MCF 10A (cell line): ENCODE measurements at regions not wholly inside any gene's neighbourhood (a gene's known extent, or its start where the extent isn't known, plus 50 kb on each side); places are given as distances from the start of the nearest gene placed in this dataset.
"Not testable (repeated sequence)": the region's sequence is repeated elsewhere in the genome, so short reads cannot be mapped to it uniquely, and the experiment has no call there.

ENCODE experiments used
- BruUV-seq: library from RNA; stranded (reverse); fragments of 400-500 nt; replicated peaks from 2 replicates; lab custom pipeline; 2021; lab: Mats Ljungman, UMichigan
- CTCF ChIA-PET: fragments of 300-600 bp; sonication (Branson Sonifier 250); formaldehyde crosslinking; extraction: SDS; loops from one replicate; lab custom pipeline; 2021; ENCODE audit warnings: antibody characterized with exemption, inconsistent platforms; lab: Yijun Ruan, JAX
- POLR2A ChIA-PET: fragments of 300-600, 350-650 bp; sonication (Branson Sonifier 250); formaldehyde crosslinking; extraction: SDS; loops from one replicate; lab custom pipeline; 2020; ENCODE audit warnings: antibody characterized with exemption, inconsistent platforms; lab: Yijun Ruan, JAX
- DNase-seq: peaks from one replicate; pipeline ENCODE4 v3.0.0-alpha.2; 2018; ENCODE audit not compliant: unreplicated experiment
- H3K27ac Mint-ChIP-seq: one replicate; pipeline ENCODE4 v1.8.0; 2022; ENCODE audit warnings: mild to moderate bottlenecking, low read depth, mixed read lengths; ENCODE audit not compliant: unreplicated experiment
- H3K27me3 Mint-ChIP-seq: one replicate; pipeline ENCODE4 v1.8.0; 2022; ENCODE audit warnings: mixed read lengths; ENCODE audit not compliant: insufficient read depth, unreplicated experiment
- H3K36me3 Mint-ChIP-seq: one replicate; pipeline ENCODE4 v1.8.0; 2022; ENCODE audit warnings: mild to moderate bottlenecking, moderate library complexity, mixed read lengths; ENCODE audit not compliant: insufficient read depth, unreplicated experiment
- H3K4me1 Mint-ChIP-seq: one replicate; pipeline ENCODE4 v1.8.0; 2022; ENCODE audit warnings: mixed read lengths; ENCODE audit not compliant: insufficient read depth, unreplicated experiment
- H3K4me3 Mint-ChIP-seq: one replicate; pipeline ENCODE4 v1.8.0; 2022; ENCODE audit warnings: mild to moderate bottlenecking, moderate library complexity, mixed read lengths; ENCODE audit not compliant: unreplicated experiment
- H3K9me3 Mint-ChIP-seq: one replicate; pipeline ENCODE4 v1.8.0; 2022; ENCODE audit warnings: mixed read lengths; ENCODE audit not compliant: unreplicated experiment
- intact Hi-C: fragments of 100-400 bp; cut with micrococcal nuclease; formaldehyde crosslinking; loops from 2 replicates; pipeline ENCODE4 v1.14.1; 2022
- TF ChIP-seq, protein P1 (sequence below): fragments of 200-600 bp; IDR thresholded peaks from one replicate; pipeline ENCODE4 v1.8.0; 2022; ENCODE audit warnings: antibody characterized with exemption, mild to moderate bottlenecking; ENCODE audit not compliant: unreplicated experiment

- Mint-ChIP-seq H3K4me3 (no peak overlapping the region), H3K27me3 (no peaks in the 10 kb centered on the region), H3K4me1 (peaks cover 7% of the 10 kb centered on the region), H3K27ac (no peak overlapping the region), H3K9me3 (peaks cover 11% of the 10 kb centered on the region), H3K36me3 (peaks cover 10% of the 10 kb centered on the region)
- intact Hi-C loops, result no loop called here
- ChIA-PET CTCF (interaction anchor here (0.7 kb wide), 1 partner anchor 207 kb away, joined by 3 read pairs; no protein-coding TSS in a partner anchor), POLR2A (interaction anchor here (1.4 kb wide), 1 partner anchor 8 kb away, joined by 4 read pairs; no protein-coding TSS in a partner anchor)
- TF ChIP-seq, protein P1, sequence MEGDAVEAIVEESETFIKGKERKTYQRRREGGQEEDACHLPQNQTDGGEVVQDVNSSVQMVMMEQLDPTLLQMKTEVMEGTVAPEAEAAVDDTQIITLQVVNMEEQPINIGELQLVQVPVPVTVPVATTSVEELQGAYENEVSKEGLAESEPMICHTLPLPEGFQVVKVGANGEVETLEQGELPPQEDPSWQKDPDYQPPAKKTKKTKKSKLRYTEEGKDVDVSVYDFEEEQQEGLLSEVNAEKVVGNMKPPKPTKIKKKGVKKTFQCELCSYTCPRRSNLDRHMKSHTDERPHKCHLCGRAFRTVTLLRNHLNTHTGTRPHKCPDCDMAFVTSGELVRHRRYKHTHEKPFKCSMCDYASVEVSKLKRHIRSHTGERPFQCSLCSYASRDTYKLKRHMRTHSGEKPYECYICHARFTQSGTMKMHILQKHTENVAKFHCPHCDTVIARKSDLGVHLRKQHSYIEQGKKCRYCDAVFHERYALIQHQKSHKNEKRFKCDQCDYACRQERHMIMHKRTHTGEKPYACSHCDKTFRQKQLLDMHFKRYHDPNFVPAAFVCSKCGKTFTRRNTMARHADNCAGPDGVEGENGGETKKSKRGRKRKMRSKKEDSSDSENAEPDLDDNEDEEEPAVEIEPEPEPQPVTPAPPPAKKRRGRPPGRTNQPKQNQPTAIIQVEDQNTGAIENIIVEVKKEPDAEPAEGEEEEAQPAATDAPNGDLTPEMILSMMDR, result no peak
- BruUV-seq, result no TSS peak
- DNase-seq, result no peak
Observed at GRCh38 chr17:77841742-77842527, 116.6 kb upstream of the TNRC6C start.

DNA sequence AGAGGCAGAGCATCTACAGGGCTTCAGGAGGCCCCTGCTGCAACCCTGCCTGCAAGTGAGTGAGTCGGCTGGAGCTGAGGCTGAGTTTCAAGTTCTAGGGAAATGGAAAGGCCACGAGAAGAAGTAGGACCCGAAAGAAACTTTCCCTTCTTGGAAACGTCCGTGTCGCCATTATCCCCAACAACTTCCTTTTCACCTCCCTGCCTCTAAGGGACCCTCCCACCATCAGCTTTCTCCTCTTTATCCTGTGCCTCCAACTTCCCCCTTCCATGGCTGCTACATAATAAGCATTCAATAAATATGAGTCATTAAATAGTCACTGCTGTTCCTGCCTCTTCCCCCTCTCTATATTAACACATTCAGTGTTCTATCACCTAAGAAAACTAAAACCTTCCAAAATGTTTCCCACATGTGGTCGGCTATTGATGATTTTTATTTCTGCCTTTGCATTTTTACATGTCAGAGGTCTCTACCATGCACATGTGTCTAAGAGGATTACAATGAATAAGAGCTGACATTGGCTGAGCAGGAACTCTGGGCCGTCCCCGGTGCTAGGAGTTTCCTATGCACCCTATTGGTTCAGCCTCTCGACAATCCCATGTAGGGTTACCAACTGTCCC is 115.9 kb upstream of the TNRC6C start:
- intact Hi-C loops, result no loop called here
- H3K27me3 Mint-ChIP-seq, result no peaks in the 10 kb centered on the region
- TF ChIP-seq, protein P1, result no peak
- no peak overlapping the region for H3K4me3 Mint-ChIP-seq
- H3K9me3 Mint-ChIP-seq, result peaks cover 11% of the 10 kb centered on the region
- CTCF ChIA-PET, result no interaction called here
- H3K27ac Mint-ChIP-seq, result no peak overlapping the region
- peaks cover 6% of the 10 kb centered on the region for H3K36me3 Mint-ChIP-seq
- H3K4me1 Mint-ChIP-seq, result peaks cover 7% of the 10 kb centered on the region
- DNase-seq, result no peak
- no TSS peak for BruUV-seq
- POLR2A ChIA-PET, result interaction anchor here (0.8 to 1.4 kb wide), 2 partner anchors 8 to 70 kb away, joined by 3 to 4 read pairs; no protein-coding TSS in a partner anchor

DNA sequence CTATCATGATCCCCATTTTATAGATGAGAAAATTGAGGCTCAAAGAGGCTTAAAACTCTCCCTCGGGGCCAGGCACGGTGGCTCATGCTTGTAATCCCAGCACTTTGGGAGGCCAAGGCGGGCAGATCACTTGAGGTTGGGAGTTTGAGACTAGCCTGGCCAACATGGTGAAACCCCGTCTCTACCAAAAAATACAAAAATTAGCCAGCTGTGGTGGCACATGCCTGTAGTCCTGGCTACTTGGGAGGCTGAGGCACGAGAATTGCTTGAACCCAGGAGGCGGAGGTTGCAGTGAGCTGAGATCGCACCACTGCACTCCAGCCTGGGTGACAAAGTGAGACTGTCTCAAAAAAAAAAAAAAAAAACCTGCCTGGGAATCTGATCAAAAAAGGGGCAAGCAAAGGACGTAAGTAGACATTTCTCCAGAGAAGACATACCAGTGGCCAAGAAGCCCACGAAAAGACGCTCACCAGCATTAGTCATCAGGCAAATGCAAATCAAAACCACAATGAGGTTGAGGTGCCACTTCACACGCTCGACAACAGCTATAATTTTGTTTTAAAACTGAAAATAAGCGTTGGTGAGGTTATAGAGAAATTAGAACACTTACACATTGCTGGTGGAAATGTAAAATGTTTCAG is 115.1 kb upstream of the TNRC6C start:
- BruUV-seq, intact Hi-C loops, H3K4me1 Mint-ChIP-seq, H3K27ac Mint-ChIP-seq, H3K27me3 Mint-ChIP-seq, CTCF ChIA-PET, H3K36me3 Mint-ChIP-seq, H3K4me3 Mint-ChIP-seq: not testable (repeated sequence)
- peaks cover 11% of the 10 kb centered on the region for H3K9me3 Mint-ChIP-seq
- POLR2A ChIA-PET, result interaction anchor here (0.6 to 1.4 kb wide), 3 partner anchors 9 to 169 kb away, joined by 3 to 4 read pairs (median 3); no protein-coding TSS in a partner anchor
- DNase-seq, result peak; percentile 68

DNA sequence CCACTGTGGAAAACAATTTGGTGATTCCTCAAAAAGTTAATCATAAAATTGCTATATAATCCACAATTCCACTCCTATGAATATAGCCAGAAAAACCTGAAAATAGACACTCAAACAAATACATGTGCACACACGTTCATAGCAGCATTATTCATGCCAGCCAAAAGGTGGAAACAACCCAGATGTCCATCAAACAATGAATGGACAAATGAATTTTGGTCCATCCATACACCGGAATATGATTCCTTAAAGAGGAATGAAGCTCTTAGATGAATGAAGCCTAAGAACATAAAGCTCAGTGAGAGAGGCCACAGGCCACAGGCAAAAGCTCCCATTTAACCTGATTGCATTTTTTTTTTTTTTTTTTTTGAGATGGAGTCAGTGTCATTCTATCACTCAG is 114.6 kb upstream of the TNRC6C start:
- intact Hi-C loops, result no loop called here
- CTCF ChIA-PET, result no interaction called here
- Mint-ChIP-seq H3K27me3 (no peaks in the 10 kb centered on the region), H3K27ac (no peak overlapping the region), H3K4me3 (no peak overlapping the region), H3K4me1 (peaks cover 7% of the 10 kb centered on the region), H3K36me3 (no peaks in the 10 kb centered on the region), H3K9me3 (peaks cover 8% of the 10 kb centered on the region)
- BruUV-seq, result no TSS peak
- TF ChIP-seq, protein P1, result no peak
- DNase-seq, result no peak
- POLR2A ChIA-PET, result interaction anchor here (0.6 to 0.7 kb wide), 2 partner anchors 38 to 170 kb away, joined by 3 read pairs; no protein-coding TSS in a partner anchor
